Uterus (tissue), 2 donors: ENCODE measurements at regions not wholly inside any gene's neighbourhood (a gene's known extent, or its start where the extent isn't known, plus 50 kb on each side); places are given as distances from the start of the nearest gene placed in this dataset.

Experiments used
- CTCF ChIP-seq, 4 experiments: fragments of 200-600 bp in 2 of 4; fragments of 450-650 bp in 2 of 4; sonication (generic) in 2 of 4; IDR thresholded peaks; one replicate each; pipeline ENCODE4 v1.5.1; 2016 to 2019; ENCODE audit warnings: antibody characterized with exemption in 4 of 4, mild to moderate bottlenecking in 2 of 4, moderate library complexity in 1 of 4
- POLR2A ChIP-seq, 2 donors: fragments of 450-650 bp; IDR thresholded peaks; one replicate each; pipeline ENCODE4 v1.6.1; 2016; ENCODE audit warnings: antibody characterized with exemption in 2 of 2, mild to moderate bottlenecking in 1 of 2, moderate library complexity in 1 of 2

- TF ChIP-seq CTCF (IDR thresholded peaks at IDR 0.05): no peak
- TF ChIP-seq POLR2A (IDR thresholded peaks at IDR 0.05): no peak
Observed at GRCh38 chr17:6278376-6278775, 156.5 kb downstream of the AIPL1 start.
